Stimulated activated CD4-positive, alpha-beta T cell treated with anti-CD3 and anti-CD28 coated beads, TNF-alpha, amount 100 ng/mL, for 1 hour (primary cell): ENCODE measurements at regions not wholly inside any gene's neighbourhood (a gene's known extent, or its start where the extent isn't known, plus 50 kb on each side); places are given as distances from the start of the nearest gene placed in this dataset.

ENCODE experiments used
- DNase-seq, 3 donors: peaks; one replicate each; pipeline ENCODE4 v3.0.0-alpha.2; 2020; ENCODE audit warnings: low read depth in 3 of 3, low spot score in 1 of 3

DNA sequence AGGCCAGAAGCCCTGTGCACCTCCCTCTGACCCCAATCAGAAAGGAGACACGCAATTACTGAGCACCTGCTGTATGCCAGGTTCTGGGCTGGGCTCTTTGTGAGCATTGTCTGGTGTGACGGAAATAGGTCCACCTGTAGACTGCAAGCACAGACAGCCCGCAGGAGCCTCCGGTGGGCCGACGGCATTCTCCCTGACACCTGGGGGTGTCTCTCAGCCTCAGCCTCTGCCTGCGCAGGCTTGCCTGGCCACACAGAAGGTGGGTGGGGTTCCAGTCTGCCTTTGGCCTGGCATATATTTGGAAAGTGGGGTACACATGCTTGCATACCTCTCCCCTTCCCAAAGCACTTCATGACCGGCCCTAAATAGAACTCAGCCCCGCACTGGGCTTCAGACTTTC is 129.3 kb downstream of the BUD13 start:
- no peak for DNase-seq

DNA sequence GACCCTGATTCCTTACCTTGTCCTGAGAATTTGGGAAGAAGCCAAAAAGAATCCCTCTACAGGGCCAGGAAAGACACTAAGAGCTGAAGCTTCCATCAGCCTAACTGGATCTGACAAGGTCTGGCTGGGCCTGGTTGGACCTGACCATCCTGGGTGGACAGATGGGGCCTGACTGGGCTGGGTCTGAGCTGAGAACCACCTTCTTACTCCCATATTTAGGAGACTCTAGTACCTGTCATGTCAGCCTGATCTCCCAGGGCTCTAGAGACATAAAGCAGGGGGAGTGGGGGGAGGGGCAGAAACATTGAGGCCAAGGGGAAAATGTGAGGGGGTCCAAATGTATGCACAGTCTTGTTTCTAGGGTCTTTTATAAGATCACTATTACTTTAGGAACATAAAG is 129.9 kb downstream of the BUD13 start:
- no peak for DNase-seq

DNA sequence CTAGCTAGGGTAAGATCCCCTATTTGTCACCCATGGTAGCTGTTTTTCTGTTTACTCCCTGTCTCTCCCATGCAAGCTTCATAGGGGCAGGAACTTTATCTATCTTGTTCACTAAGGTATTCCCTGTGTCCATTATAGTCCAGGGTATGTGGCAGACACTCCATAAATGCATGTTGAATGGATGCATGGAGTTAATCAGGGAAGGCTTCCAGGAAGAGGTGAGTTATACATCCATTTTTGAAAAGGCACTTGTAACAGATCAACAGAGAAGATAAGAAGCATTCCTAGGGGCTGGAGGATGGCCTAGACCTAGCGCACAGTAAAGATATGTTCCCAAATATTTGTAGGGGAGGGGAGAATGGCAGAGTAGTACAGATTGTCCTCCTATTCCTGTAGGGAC is 130.3 kb downstream of the BUD13 start:
- DNase-seq: no peak

DNA sequence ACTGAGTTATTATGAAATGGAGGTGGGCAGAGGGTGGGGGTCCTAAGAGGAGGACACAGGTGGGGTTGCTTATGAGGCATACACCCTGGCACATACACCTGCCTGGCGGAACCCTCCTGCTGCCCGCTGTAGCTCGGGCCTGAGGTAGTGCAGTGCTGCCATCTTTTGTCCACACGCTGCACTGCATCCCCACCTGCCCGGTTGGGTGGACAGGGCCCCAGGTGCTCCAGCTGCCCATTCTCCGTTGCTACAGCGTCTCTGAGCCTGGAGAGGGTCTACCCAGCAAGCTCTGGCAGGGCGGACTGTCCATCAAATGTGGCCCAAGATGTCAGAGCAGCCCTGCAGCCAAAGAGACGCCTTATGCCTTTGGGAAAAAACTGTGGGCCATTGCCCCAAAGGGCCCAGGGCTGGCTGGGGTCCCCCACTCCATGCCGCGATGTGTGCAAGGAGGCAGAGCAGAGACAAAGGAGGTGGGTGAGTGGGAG is 131.2 kb downstream of the BUD13 start:
- DNase-seq: no peak

DNA sequence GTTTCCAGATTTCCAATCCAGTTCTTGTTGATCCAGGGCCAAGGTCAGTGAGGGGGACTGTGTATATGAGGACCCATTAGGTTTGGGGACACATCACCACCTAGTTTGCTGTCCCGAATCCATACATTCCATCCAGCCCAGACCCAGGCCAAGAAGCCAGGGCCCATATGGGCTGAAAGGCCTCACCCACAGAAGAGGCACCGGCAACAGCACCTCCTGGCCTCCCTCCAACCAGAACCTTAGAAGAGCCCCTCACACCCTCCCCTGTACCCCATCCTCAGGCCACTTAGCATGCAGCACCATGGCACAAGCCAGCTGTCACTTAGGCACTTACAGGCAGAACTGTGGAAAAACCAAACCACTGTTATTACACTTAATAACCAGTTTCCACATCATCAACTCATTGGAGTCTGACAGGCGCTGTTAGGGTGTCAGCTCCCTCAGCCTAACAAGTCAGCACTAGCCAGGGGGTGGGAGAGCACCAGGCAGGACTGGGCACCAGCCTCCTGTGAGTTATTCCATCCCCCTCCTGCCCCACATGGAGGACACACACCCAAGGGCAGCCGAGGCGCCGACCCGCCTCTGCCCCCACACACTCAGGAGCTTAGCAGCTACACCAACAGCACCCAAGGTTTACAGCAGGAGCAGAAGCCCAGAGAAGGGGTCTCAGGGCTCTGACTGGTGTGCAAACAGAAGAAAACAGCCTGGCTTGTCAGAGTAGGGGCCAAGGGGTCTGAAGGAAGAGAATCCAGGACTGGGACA is 132.0 kb downstream of the BUD13 start:
- DNase-seq: no peak

DNA sequence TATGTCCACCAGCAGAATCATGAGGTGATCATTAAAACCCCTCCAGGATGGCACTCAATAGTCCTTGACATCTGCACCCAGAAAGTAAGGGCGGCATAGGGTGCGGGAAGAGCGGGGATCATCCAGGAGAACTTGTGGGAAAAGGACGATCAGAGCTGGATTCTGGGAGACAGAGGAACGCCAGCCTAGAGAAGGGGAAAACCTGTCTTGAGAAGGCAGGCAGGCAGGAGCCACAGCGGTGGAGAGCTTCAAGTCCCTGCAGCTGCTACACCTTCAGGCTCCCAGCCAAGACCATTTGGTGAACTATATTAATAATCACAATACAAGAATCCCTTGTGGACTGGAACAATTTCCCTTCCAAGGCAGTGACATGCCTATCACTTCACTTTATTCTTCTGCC is 134.3 kb downstream of the BUD13 start:
- no peak for DNase-seq

DNA sequence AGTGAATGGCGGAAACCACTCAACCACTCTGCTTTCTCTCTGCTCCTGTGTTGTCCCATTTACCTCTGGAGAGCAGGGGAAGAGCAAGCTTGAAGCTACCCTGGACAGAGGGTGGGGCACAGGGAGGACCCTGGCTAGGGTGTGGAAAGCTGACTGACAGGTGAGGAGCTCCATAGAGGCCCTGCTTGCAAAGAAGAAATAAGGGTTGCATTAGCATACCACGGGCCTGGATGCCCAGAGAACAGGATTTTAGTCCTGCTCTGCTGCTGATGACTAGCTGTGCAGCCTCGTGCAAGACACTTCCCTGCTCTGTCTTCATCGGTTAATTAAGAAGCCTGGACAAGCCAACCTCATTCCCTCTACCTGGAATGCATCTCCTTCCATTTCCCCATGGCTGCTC is 135.0 kb downstream of the BUD13 start:
- no peak for DNase-seq

DNA sequence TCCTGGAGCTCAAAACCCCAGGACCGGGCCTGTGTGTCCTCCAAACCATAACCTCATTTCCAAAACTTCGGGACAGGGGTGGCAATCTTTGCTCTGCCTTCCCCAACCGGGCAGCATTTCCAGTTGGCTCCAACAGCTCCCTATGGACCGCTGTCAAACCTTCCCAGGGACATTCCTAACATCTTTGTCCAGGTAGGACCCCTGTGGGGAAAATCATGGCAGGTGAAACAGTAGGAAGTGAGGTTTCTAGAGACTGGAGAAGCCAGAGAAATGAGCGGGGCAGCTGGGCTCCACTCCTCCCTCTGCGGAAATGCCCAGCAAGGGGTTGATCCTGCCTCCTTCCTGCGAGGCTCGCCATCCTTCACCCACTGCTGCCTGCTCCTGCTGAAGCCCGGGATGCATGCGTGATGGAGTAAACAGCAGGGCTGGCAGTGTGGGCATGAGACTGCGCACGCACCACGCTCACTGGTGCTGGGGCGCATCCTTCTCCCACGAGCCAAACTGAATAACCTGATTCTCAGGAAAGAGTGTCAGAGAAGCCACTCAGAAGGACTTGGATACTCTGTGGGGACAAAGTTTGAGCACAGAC is 136.4 kb downstream of the BUD13 start:
- no peak for DNase-seq

DNA sequence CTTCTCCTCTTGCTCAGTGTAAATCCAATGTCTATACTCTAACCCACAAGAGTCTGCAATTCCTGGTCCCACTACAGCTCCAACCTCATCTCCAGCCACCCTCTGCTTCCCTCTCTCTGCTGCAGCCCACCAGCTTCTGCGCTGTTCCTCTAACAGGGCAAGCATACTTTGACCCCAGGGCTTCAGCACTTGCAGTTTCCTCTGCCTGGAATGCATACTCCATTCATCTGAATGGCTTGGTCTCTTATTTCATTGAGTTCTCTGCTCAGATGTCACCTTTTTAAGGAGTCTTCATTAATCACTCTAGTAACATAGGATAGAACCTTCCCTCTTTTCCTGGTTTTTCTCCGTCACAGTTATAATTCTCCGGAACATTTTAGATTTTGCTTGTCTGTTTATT is 141.6 kb downstream of the BUD13 start:
- no peak for DNase-seq

DNA sequence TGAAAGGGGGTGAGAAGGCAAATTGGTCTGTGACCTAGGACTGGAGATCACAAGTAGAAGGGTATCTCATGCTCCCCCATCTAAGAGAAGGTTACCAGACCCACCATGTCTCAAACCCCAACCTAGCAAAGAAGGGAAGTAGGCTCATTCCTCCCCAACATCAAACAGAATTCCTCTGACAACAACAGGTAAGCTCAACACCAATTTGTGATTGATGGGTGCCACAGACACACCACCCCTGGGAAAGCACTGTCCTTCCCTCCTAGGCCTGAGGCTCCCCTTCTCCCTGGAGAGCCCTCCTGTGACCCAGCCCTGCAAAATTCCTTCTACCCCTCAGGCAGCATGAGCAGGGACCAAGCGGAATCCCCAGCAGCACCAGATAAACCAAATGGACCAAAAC is 154.3 kb downstream of the BUD13 start:
- DNase-seq: no peak

DNA sequence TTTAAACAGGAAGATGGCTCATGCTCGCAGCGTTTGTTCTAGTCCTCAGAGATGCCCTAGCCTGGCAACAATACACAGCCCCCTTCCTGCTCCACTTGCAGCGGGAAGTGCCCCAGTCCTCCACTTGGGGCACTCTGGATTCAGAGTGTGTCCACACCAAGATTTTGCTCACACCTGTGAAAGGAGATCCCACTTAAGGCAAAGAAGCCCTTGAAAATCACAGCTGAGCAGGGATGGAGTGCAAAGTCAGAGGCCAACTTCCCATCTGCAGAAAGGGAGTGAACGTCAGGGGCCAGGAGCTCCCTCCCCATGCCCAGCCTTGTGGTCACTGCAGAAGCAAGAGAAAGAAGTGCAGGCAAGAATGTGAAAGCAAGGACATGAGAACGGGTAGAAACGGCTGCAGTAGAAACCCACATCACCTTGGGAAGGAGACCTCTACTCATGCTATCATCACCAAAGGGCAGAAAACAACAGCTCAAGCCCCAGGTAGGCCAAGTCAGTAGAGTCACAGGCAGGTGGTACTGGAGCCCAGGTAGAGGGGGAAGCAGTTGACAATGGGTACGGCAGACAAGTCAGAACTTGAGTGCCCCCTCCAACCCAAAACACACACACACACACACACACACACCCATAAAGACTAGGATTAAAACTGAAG is 157.4 kb downstream of the BUD13 start:
- DNase-seq: no peak

DNA sequence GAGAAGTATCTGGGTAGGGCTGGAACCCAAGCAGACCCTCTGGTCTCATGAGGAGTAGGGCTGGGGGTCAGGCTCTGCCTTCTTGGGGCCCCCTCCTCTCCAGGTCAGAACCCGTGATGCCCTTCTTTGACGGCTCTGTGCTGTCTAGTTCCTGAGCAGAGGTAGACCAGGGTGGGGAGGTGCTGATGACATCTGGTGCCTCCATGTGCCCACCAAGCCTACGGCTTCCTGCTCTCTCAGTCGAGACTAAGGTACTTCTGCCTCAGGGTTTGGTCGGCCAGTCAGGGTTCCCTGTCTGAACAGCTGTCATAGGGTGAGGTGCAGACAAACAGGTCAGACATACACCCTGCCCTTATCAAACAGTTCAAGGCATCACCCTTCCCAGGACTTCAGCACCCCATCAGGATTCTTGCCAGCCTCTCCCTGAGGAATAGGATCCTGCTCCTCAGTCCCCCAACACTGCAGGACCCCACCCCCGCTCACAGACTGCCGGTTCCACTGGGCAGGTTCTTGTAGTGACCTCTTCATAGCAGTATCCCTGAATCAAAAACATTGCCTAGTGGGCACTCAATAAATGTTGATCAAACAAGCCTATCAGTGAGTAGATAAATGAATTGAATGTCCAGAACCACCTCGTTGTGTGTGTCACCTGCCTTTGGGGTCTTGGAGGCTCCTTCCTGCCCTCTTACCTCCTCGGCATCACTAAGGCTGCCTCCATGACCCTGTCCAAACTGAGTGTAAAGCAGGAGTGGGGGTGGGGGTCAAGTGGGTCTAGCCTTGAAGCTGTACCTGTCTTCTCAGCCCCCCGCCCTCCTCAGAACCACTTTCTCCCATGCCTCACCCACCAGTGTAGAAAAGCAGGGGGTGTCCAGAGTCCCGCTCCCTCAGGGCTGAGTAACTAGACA is 158.2 kb downstream of the BUD13 start:
- no peak for DNase-seq

DNA sequence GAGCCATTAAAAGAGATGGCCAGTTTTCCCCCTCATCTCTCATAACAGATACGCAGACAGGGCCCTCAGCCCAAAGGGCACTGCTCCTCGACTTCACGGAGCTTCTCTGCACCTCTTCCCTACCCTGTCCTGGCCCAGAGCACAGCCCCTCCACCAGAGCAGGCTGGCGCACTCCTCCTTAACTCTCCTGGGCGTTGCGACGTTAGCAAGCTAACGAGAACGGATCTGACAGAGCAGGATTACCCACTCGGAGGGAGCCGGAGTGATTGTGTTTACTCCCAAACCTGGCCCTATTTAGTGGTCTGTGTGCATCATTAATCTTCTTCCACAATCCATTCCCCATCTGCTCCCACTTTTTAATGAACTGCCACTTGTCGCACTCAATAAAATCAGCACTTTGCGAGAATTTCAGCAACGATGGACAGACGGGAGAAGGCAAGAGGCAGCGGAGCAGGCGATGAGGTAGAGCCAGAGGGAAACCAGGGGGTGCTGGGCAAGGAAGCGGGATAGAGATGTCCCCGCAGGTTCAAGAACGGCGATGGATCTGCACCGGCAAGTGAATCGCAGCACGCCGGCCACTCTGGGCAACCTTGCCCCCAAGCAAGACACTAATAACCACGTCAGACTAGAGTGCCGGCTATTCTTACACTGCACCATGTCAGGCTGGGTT is 159.4 kb downstream of the BUD13 start:
- DNase-seq: no peak

DNA sequence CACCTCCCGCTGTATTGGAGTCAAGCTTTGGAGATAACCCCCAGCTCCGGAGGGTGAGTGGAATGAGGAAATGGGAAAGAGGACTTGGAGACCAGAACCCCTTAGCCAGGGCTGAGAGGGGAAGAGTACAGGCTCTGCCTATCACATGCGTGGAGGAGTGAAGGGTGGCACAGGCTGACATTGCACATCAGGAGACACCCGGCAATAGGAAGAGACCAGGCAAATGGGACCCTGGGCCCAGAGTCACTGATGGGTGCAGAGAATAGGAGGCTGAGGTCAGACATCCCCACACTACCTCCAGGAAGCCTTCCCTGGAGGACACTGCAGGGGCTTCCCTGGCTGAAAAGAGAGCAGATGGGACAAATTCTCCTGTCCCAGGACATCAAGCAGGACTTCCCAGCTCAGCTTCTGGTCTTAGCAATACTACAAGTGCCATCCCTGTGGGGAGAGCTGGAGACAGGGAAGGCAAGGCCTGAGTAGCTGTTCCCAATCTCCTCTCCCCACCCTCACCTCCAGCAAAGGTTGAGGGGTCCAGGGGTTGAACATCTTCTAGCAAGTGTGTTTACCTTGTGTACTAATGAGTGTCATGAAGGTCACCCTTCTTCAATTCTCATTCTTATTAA is 160.7 kb downstream of the BUD13 start:
- no peak for DNase-seq

DNA sequence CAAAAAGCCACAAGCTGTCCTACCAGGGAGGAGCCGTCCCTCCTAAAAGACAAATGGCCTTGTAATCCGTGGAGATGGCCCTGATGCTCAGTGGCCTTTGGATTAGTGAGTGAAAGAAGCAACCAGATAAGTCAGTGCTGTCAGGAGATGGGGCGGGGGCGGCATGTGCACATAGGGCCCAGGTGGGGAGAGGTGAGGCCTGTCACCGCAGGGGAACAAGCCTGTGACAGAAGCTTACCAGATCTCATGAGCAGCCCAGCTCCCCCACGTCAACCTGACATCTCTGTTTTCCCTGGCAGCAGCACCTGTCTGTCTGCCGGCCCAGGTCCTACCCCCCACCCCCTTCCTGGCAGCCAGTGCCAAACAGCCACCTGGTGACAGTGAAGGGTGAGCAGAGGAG is 162.6 kb downstream of the BUD13 start:
- no peak for DNase-seq

DNA sequence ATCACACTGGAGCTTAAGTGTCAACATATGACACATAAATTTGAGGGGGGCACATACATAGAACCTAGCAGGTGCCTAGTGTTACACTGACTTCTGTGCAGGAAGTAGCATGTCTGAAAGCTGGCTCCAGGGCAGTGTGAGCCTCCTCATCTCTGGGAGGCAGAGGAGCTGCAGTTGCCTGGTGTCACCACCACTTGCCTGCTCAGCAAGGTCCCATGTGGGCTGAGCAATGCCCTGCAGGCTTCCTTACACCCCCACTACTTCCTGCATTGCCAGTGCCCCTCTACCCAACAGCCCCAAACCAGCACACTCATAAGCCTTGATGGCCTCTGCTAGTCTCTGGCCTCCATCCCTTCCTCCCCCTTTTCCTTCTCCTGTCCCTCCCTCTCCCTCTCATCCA is 165.8 kb downstream of the BUD13 start:
- DNase-seq: no peak

DNA sequence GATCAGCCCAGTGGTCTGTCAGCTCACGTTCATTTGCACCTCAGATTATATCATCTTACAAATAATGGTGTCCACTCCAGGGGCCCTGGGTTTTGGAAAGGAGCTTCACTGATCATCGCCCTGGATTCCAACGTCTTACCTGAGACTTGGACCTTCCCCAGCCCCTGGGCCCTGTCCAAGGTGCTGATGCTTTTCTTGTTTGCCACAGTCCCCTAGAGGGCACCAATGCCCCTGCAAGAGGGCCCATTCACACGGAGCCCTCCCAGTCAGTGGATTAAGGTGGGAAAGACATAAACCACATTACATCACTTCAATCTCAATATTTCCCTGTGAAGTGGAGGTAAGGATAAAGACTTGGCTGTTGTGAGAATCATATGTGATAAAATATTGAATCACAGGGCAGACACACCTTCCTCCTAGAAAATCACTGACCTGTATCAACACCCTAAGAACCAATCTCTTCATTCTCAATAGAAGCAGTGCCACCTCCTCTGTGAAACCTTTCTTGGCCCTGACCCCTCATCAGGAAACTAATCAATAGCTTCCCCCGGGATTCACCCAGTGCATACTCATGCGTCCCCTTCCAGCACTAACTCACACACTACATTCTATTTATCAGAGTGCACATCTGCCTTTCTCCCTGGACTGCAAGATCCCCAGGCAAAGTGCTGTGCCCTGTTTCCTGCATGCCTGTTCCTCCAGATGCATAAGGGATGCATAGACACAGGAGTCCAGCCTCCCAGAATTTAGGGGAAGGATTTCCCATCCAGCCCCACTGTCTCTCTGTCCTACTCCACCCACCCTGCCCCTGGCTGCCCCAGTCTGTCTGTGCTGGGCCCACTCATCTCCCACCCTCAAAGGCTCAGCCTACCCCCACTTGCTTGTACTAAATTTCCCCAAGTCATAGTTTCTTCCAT is 167.0 kb downstream of the BUD13 start:
- DNase-seq: no peak

DNA sequence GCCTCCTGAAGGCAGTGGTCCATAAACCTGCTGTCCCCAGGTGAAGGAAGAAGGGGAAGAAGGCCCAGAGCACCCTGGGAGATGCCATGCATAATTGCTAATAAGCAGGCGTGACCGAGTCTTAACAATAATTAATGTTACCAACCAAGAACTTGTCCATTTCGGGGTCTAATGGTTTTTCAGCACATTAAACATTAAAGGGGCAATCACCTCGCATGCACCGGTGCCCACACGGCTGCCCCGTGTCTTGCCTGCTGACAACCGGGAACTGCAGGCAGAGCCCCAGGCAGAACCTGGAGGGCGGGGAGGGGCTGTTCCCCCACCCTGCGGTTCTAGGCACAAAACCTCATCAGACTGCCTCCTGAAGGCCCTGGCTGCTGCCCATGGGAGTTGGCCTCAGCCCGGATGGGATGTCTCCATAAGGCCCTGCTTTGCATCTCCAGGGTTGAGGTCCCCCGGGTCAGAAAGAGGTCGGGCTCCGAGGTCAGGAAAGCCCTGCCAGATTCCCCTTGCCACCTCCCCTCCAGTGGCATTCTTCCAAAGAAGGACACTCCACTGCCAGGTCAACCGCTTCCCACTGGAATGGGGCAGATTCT is 169.0 kb downstream of the BUD13 start:
- no peak for DNase-seq

DNA sequence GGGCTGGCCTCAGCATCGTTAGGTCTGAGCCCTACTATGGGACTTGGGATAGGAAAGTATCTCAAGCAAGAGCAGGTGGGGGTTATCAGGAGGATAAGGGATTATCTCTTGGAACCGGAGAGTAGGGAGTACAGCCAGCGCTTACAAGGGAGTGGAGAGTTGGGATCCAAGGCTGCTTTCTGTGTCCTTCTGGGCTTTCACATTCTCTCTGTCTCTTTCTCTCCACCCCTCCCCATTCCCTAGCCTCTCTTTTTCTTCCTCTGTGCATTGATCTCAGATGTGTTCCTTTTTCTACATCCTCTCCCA is 170.2 kb downstream of the BUD13 start:
- DNase-seq: no peak
